Osteoblast (primary cell): ENCODE measurements at regions not wholly inside any gene's neighbourhood (a gene's known extent, or its start where the extent isn't known, plus 50 kb on each side); places are given as distances from the start of the nearest gene placed in this dataset.

Experiments
- DNase-seq: peaks from one replicate; pipeline ENCODE4 v3.0.0; 2011; ENCODE audit warnings: low spot score, mixed read lengths; ENCODE audit not compliant: insufficient read length; ENCODE audit errors: missing footprints
- H2AFZ ChIP-seq: 2 replicates; pipeline ENCODE4 v1.6.0; 2011; ENCODE audit warnings: mild to moderate bottlenecking, low read length
- H3K27ac ChIP-seq: 2 replicates; pipeline ENCODE4 v1.5.1; 2011; ENCODE audit warnings: mild to moderate bottlenecking, low read depth, low read length, moderate library complexity
- H3K27me3 ChIP-seq: 2 replicates; pipeline ENCODE4 v1.6.0; 2012; ENCODE audit warnings: mild to moderate bottlenecking, control low read depth, inconsistent platforms, low read length, moderate library complexity; ENCODE audit not compliant: insufficient read depth
- H3K36me3 ChIP-seq: 2 replicates; pipeline ENCODE4 v1.5.1; 2011; ENCODE audit warnings: mild to moderate bottlenecking, low read length, control low read depth, moderate library complexity; ENCODE audit not compliant: insufficient read depth
- H3K4me1 ChIP-seq: 2 replicates; pipeline ENCODE4 v1.5.1; 2011; ENCODE audit warnings: mild to moderate bottlenecking, low read length, control low read depth, moderate library complexity; ENCODE audit not compliant: insufficient read depth
- H3K4me2 ChIP-seq: 2 replicates; pipeline ENCODE4 v1.6.0; 2011; ENCODE audit warnings: mild to moderate bottlenecking, low read length; ENCODE audit not compliant: insufficient read depth
- H3K4me3 ChIP-seq: fragments of 200-600 bp; sonication (generic); 3 replicates; pipeline ENCODE4 v1.5.1; 2012; ENCODE audit warnings: mild to moderate bottlenecking, low read length, inconsistent platforms; ENCODE audit not compliant: insufficient read depth
- H3K79me2 ChIP-seq: 2 replicates; pipeline ENCODE4 v1.6.0; 2012; ENCODE audit warnings: mild to moderate bottlenecking, low read length, control low read depth, inconsistent platforms; ENCODE audit not compliant: insufficient read depth
- H3K9me3 ChIP-seq: 2 replicates; pipeline ENCODE4 v1.5.1; 2011; ENCODE audit warnings: low read depth, low read length, control low read depth
- H4K20me1 ChIP-seq: 2 replicates; pipeline ENCODE4 v1.6.0; 2012; ENCODE audit warnings: mild to moderate bottlenecking, low read length, control low read depth; ENCODE audit not compliant: insufficient read depth
- CTCF ChIP-seq: IDR thresholded peaks from 2 replicates; pipeline ENCODE4 v1.5.1; 2011; ENCODE audit warnings: mild to moderate bottlenecking, low read depth, low read length, moderate library complexity; ENCODE audit errors: extremely low read depth

GRCh38 chr2:34093790-34094189 is 494.7 kb upstream of the FAM98A start:
- TF ChIP-seq CTCF, result no peak
- H3K4me2 ChIP-seq, result no peak overlapping the region

GRCh38 chr2:34070196-34070595 is 471.1 kb upstream of the FAM98A start:
- Histone ChIP-seq H3K27me3 (no peaks in the 10 kb centered on the region), H3K27ac (no peak overlapping the region)
- DNase-seq, result no peak

More at GRCh38 chr2:34093790-34094189, 494.7 kb upstream of the FAM98A start:
- Histone ChIP-seq H3K27ac (no peak overlapping the region), H3K4me3 (no peak overlapping the region), H3K79me2 (no peaks in the 10 kb centered on the region), H3K36me3 (no peaks in the 10 kb centered on the region), H3K4me1 (no peaks in the 10 kb centered on the region), H4K20me1 (no peaks in the 10 kb centered on the region), H3K9me3 (no peaks in the 10 kb centered on the region), H3K27me3 (no peaks in the 10 kb centered on the region), H2AFZ (peak overlapping the region; percentile 51)
- no peak for DNase-seq

GRCh38 chr2:34069604-34070003 is 470.5 kb upstream of the FAM98A start:
- H3K9me3 ChIP-seq, result no peaks in the 10 kb centered on the region
- no peaks in the 10 kb centered on the region for H3K36me3 ChIP-seq
- TF ChIP-seq CTCF, result no peak
- no peaks in the 10 kb centered on the region for H3K4me1 ChIP-seq
- no peak overlapping the region for H3K27ac ChIP-seq
- no peaks in the 10 kb centered on the region for H3K79me2 ChIP-seq
- DNase-seq, result peak; percentile 21
- no peak overlapping the region for H3K4me2 ChIP-seq
- H2AFZ ChIP-seq, result no peak overlapping the region
- H3K27me3 ChIP-seq, result no peaks in the 10 kb centered on the region
- H4K20me1 ChIP-seq, result no peaks in the 10 kb centered on the region
- no peak overlapping the region for H3K4me3 ChIP-seq

More at GRCh38 chr2:34070196-34070595, 471.1 kb upstream of the FAM98A start:
- Histone ChIP-seq H2AFZ (no peak overlapping the region), H3K4me2 (no peak overlapping the region), H3K9me3 (no peaks in the 10 kb centered on the region), H3K4me3 (no peak overlapping the region), H3K4me1 (no peaks in the 10 kb centered on the region), H4K20me1 (no peaks in the 10 kb centered on the region), H3K36me3 (no peaks in the 10 kb centered on the region), H3K79me2 (no peaks in the 10 kb centered on the region)
- TF ChIP-seq CTCF, result no peak

- no peaks in the 10 kb centered on the region for H3K4me1 ChIP-seq
- no peaks in the 10 kb centered on the region for H3K79me2 ChIP-seq
- DNase-seq, result no peak
- no peak overlapping the region for H3K4me3 ChIP-seq
- H2AFZ ChIP-seq, result no peak overlapping the region
- H3K27ac ChIP-seq, result no peak overlapping the region
- H3K36me3 ChIP-seq, result no peaks in the 10 kb centered on the region
- H3K9me3 ChIP-seq, result no peaks in the 10 kb centered on the region
- no peaks in the 10 kb centered on the region for H4K20me1 ChIP-seq
- H3K4me2 ChIP-seq, result no peak overlapping the region
- no peak for TF ChIP-seq CTCF
- H3K27me3 ChIP-seq, result no peaks in the 10 kb centered on the region
Measured at GRCh38 chr2:34050413-34050812, 451.3 kb upstream of the FAM98A start.
